ENCODE measurements at regions not wholly inside any gene's neighbourhood (a gene's known extent, or its start where the extent isn't known, plus 50 kb on each side); places are given as distances from the start of the nearest gene placed in this dataset.

GRCh38 chr12:43214166-43214565 is 337.8 kb downstream of the ADAMTS20 start:
- Histone ChIP-seq H3K4me3 (replicated peaks in 1 of 4; ENCODE audit: control extremely low read depth in 1 of 4, insufficient read depth in 1 of 4, low read depth in 3 of 4, low read length in 4 of 4) (no peak overlapping the region), H3K4me1 (ENCODE audit: control insufficient read depth, extremely low read depth, insufficient read depth, low read length) (no peaks in the 10 kb centered on the region), H4K20me1 (ENCODE audit: control insufficient read depth, extremely low read depth, insufficient read depth, low read length) (no peaks in the 10 kb centered on the region), H3K36me3 (ENCODE audit: control insufficient read depth, insufficient read depth, low read length) (no peaks in the 10 kb centered on the region), H2AFZ (ENCODE audit: low read length) (no peak overlapping the region), H3K79me2 (ENCODE audit: control insufficient read depth, insufficient read depth, low read length) (no peaks in the 10 kb centered on the region), H3K27me3 (ENCODE audit: control insufficient read depth, insufficient read depth, low read length) (no peaks in the 10 kb centered on the region), H3K27ac (ENCODE audit: insufficient read depth, low read length) (no peak overlapping the region), H3K9ac (ENCODE audit: insufficient read depth, low read length) (no peak overlapping the region), H3K9me3 (ENCODE audit: control insufficient read depth, insufficient read depth, low read depth, low read length) (no peaks in the 10 kb centered on the region), H3K4me2 (ENCODE audit: extremely low read depth, insufficient read depth, low read length) (no peak overlapping the region)
- no peak for DNase-seq (ENCODE audit: low read depth in 2 of 2)
- TF ChIP-seq EZH2 (IDR thresholded peaks at IDR 0.05; ENCODE audit: low read length, missing control alignments) (no peak), CTCF (conservative IDR thresholded peaks at IDR 0.05 in 1 of 2, IDR thresholded peaks at IDR 0.05 in 1 of 2; ENCODE audit: low read depth in 1 of 2, low read length in 2 of 2) (no peak)

- no peak for TF ChIP-seq CTCF (conservative IDR thresholded peaks at IDR 0.05 in 1 of 2, IDR thresholded peaks at IDR 0.05 in 1 of 2; ENCODE audit: low read depth in 1 of 2, low read length in 2 of 2)
- TF ChIP-seq EZH2 (IDR thresholded peaks at IDR 0.05; ENCODE audit: low read length, missing control alignments) = no peak
- Histone ChIP-seq H3K27me3 (ENCODE audit: control insufficient read depth, insufficient read depth, low read length) (no peaks in the 10 kb centered on the region), H3K9me3 (ENCODE audit: control insufficient read depth, insufficient read depth, low read depth, low read length) (no peaks in the 10 kb centered on the region), H3K79me2 (ENCODE audit: control insufficient read depth, insufficient read depth, low read length) (no peaks in the 10 kb centered on the region), H3K4me3 (replicated peaks in 1 of 4; ENCODE audit: control extremely low read depth in 1 of 4, insufficient read depth in 1 of 4, low read depth in 3 of 4, low read length in 4 of 4) (no peak overlapping the region), H3K36me3 (ENCODE audit: control insufficient read depth, insufficient read depth, low read length) (no peaks in the 10 kb centered on the region), H3K4me2 (ENCODE audit: extremely low read depth, insufficient read depth, low read length) (no peak overlapping the region), H3K27ac (ENCODE audit: insufficient read depth, low read length) (no peak overlapping the region), H3K4me1 (ENCODE audit: control insufficient read depth, extremely low read depth, insufficient read depth, low read length) (no peaks in the 10 kb centered on the region), H3K9ac (ENCODE audit: insufficient read depth, low read length) (no peak overlapping the region), H4K20me1 (ENCODE audit: control insufficient read depth, extremely low read depth, insufficient read depth, low read length) (no peaks in the 10 kb centered on the region), H2AFZ (ENCODE audit: low read length) (no peak overlapping the region)
- no peak for DNase-seq (ENCODE audit: low read depth in 2 of 2)
Measured at GRCh38 chr12:43213608-43214007, 338.4 kb downstream of the ADAMTS20 start.

GRCh38 chr12:43210485-43211192 is 341.4 kb downstream of the ADAMTS20 start:
- Histone ChIP-seq H2AFZ (ENCODE audit: low read length) (no peak overlapping the region), H3K27ac (ENCODE audit: insufficient read depth, low read length) (no peak overlapping the region), H3K4me2 (ENCODE audit: extremely low read depth, insufficient read depth, low read length) (peak overlapping the region; percentile 4), H3K4me1 (ENCODE audit: control insufficient read depth, extremely low read depth, insufficient read depth, low read length) (no peaks in the 10 kb centered on the region), H3K36me3 (ENCODE audit: control insufficient read depth, insufficient read depth, low read length) (no peaks in the 10 kb centered on the region), H3K4me3 (replicated peaks in 1 of 4; ENCODE audit: control extremely low read depth in 1 of 4, insufficient read depth in 1 of 4, low read depth in 3 of 4, low read length in 4 of 4) (no peak overlapping the region), H3K79me2 (ENCODE audit: control insufficient read depth, insufficient read depth, low read length) (no peaks in the 10 kb centered on the region), H4K20me1 (ENCODE audit: control insufficient read depth, extremely low read depth, insufficient read depth, low read length) (no peaks in the 10 kb centered on the region), H3K9ac (ENCODE audit: insufficient read depth, low read length) (no peak overlapping the region), H3K27me3 (ENCODE audit: control insufficient read depth, insufficient read depth, low read length) (no peaks in the 10 kb centered on the region), H3K9me3 (ENCODE audit: control insufficient read depth, insufficient read depth, low read depth, low read length) (no peaks in the 10 kb centered on the region)
- no peak for TF ChIP-seq CTCF (conservative IDR thresholded peaks at IDR 0.05 in 1 of 2, IDR thresholded peaks at IDR 0.05 in 1 of 2; ENCODE audit: low read depth in 1 of 2, low read length in 2 of 2)
- no peak for TF ChIP-seq EZH2 (IDR thresholded peaks at IDR 0.05; ENCODE audit: low read length, missing control alignments)
- DNase-seq (ENCODE audit: low read depth in 2 of 2) = peak; percentile 24 to 95

Data from fibroblast of lung (primary cell).